Keratinocyte (primary cell): ENCODE measurements at regions not wholly inside any gene's neighbourhood (a gene's known extent, or its start where the extent isn't known, plus 50 kb on each side); places are given as distances from the start of the nearest gene placed in this dataset.

ENCODE experiments used
- DNase-seq: peaks from one replicate; pipeline ENCODE4 v3.0.0-alpha.2; 2011; ENCODE audit warnings: low read depth, missing footprints, low spot score
- FAIRE-seq: peaks from 2 replicates; lab custom pipeline; 2011; peaks lifted over from hg19 to GRCh38; lab: Jason Lieb, UNC
- H2AFZ ChIP-seq: 2 replicates; pipeline ENCODE4 v1.6.0; 2012; ENCODE audit warnings: low read length, control low read depth, inconsistent platforms; ENCODE audit not compliant: control insufficient read depth
- H3K27ac ChIP-seq: 2 replicates; pipeline ENCODE4 v1.5.1; 2011; ENCODE audit warnings: low read length; ENCODE audit not compliant: control insufficient read depth, insufficient read depth
- H3K27me3 ChIP-seq: 3 replicates; pipeline ENCODE4 v1.6.0; 2011; ENCODE audit warnings: low read length; ENCODE audit not compliant: control insufficient read depth, insufficient read depth; ENCODE audit errors: extremely low read depth
- H3K36me3 ChIP-seq, 2 experiments: 2 replicates in 1 of 2; 3 replicates in 1 of 2; pipeline ENCODE4 v1.5.1; 2011; ENCODE audit warnings: low read length in 2 of 2, mild to moderate bottlenecking in 1 of 2; ENCODE audit not compliant: control insufficient read depth in 2 of 2, insufficient read depth in 2 of 2; ENCODE audit errors: extremely low read depth in 1 of 2
- H3K4me1 ChIP-seq: 3 replicates; pipeline ENCODE4 v1.5.1; 2011; ENCODE audit warnings: low read length; ENCODE audit not compliant: control insufficient read depth, insufficient read depth; ENCODE audit errors: extremely low read depth
- H3K4me2 ChIP-seq: 3 replicates; pipeline ENCODE4 v1.6.0; 2011; ENCODE audit warnings: low read depth, low read length; ENCODE audit not compliant: control insufficient read depth, insufficient read depth; ENCODE audit errors: extremely low read depth
- H3K4me3 ChIP-seq, 3 experiments: fragments of 200-600 bp in 1 of 3; sonication (generic) in 1 of 3; 2 replicates in 2 of 3; 3 replicates in 1 of 3; pipeline ENCODE4 v1.5.1; 2011 to 2016; ENCODE audit warnings: low read length in 3 of 3, mild to moderate bottlenecking in 3 of 3, control low read depth in 2 of 3, inconsistent platforms in 1 of 3, low read depth in 1 of 3, mixed read lengths in 1 of 3, mixed run types in 1 of 3, moderate library complexity in 1 of 3; ENCODE audit not compliant: control insufficient read depth in 2 of 3, insufficient read depth in 2 of 3; ENCODE audit errors: extremely low read depth in 1 of 3
- H3K79me2 ChIP-seq: 2 replicates; pipeline ENCODE4 v1.6.0; 2012; ENCODE audit warnings: low read length; ENCODE audit not compliant: control insufficient read depth, insufficient read depth
- H3K9ac ChIP-seq: 3 replicates; pipeline ENCODE4 v1.6.0; 2011; ENCODE audit warnings: low read length; ENCODE audit not compliant: control insufficient read depth, insufficient read depth; ENCODE audit errors: extremely low read depth
- H3K9me1 ChIP-seq: 3 replicates; pipeline ENCODE4 v1.6.0; 2011; ENCODE audit warnings: low read length; ENCODE audit not compliant: control insufficient read depth, insufficient read depth; ENCODE audit errors: extremely low read depth
- H3K9me3 ChIP-seq: 2 replicates; pipeline ENCODE4 v1.5.1; 2012; ENCODE audit warnings: low read depth, low read length; ENCODE audit not compliant: control insufficient read depth
- H4K20me1 ChIP-seq: 3 replicates; pipeline ENCODE4 v1.6.0; 2011; ENCODE audit warnings: low read length; ENCODE audit not compliant: control insufficient read depth, insufficient read depth; ENCODE audit errors: extremely low read depth
- CTCF ChIP-seq, 3 experiments: IDR thresholded peaks in 1 of 3; conservative IDR thresholded peaks in 1 of 3; optimal IDR thresholded peaks in 1 of 3; 2 replicates in 2 of 3; 3 replicates in 1 of 3; pipeline versions ENCODE3 to v1.5.1; 2011; ENCODE audit warnings: low read length in 3 of 3, mild to moderate bottlenecking in 3 of 3, moderate library complexity in 2 of 3, control low read depth in 1 of 3, inconsistent platforms in 1 of 3; ENCODE audit not compliant: insufficient read depth in 2 of 3; ENCODE audit errors: extremely low read depth in 1 of 3
- EZH2 ChIP-seq: IDR thresholded peaks from one replicate; pipeline ENCODE4 v1.6.1; 2012; ENCODE audit warnings: inconsistent platforms, mild to moderate bottlenecking, low read length, moderate library complexity
- dilution Hi-C: fragments of 300-500 bp; cut with MboI; formaldehyde crosslinking; loops from one replicate; pipeline ENCODE4 v1.7.0; 2020; ENCODE audit warnings: low sequenced_read_pairs; ENCODE audit not compliant: extremely low pct_ligation_motif_present

GRCh38 chr6:137307163-137307854 lies 88.1 kb upstream of the IFNGR1 start:
- Histone ChIP-seq H3K9me3 (no peaks in the 10 kb centered on the region), H2AFZ (no peak overlapping the region), H4K20me1 (no peaks in the 10 kb centered on the region), H3K79me2 (no peaks in the 10 kb centered on the region), H3K9me1 (no peaks in the 10 kb centered on the region), H3K36me3 (no peaks in the 10 kb centered on the region), H3K9ac (no peak overlapping the region), H3K4me3 (no peak overlapping the region), H3K27me3 (no peaks in the 10 kb centered on the region), H3K4me2 (no peak overlapping the region), H3K27ac (no peak overlapping the region), H3K4me1 (peaks cover 11% of the 10 kb centered on the region)
- no peak for DNase-seq
- no peak for FAIRE-seq
- dilution Hi-C loops: no loop called here
- TF ChIP-seq EZH2 (no peak), CTCF (optimal IDR thresholded peaks at IDR 0.05 in 1 of 3, IDR thresholded peaks at IDR 0.05 in 1 of 3, conservative IDR thresholded peaks at IDR 0.05 in 1 of 3; ENCODE audit: extremely low read depth in 1 of 3, insufficient read depth in 2 of 3, low read length in 3 of 3) (no peak)

GRCh38 chr6:137305691-137306090 lies 86.5 kb upstream of the IFNGR1 start:
- Histone ChIP-seq H3K4me2 (no peak overlapping the region), H3K27ac (no peak overlapping the region), H4K20me1 (no peaks in the 10 kb centered on the region), H3K4me3 (no peak overlapping the region), H3K4me1 (peaks cover 11% of the 10 kb centered on the region), H3K79me2 (no peaks in the 10 kb centered on the region), H3K9ac (no peak overlapping the region), H3K27me3 (no peaks in the 10 kb centered on the region), H2AFZ (no peak overlapping the region), H3K36me3 (no peaks in the 10 kb centered on the region), H3K9me1 (no peaks in the 10 kb centered on the region), H3K9me3 (no peaks in the 10 kb centered on the region)
- dilution Hi-C loops: no loop called here
- no peak for TF ChIP-seq CTCF (optimal IDR thresholded peaks at IDR 0.05 in 1 of 3, IDR thresholded peaks at IDR 0.05 in 1 of 3, conservative IDR thresholded peaks at IDR 0.05 in 1 of 3; ENCODE audit: extremely low read depth in 1 of 3, insufficient read depth in 2 of 3, low read length in 3 of 3)
- TF ChIP-seq EZH2: no peak
- peak; percentile 70 for FAIRE-seq
- no peak for DNase-seq
